Lower lobe of right lung (tissue), 2 donors: ENCODE measurements at regions not wholly inside any gene's neighbourhood (a gene's known extent, or its start where the extent isn't known, plus 50 kb on each side); places are given as distances from the start of the nearest gene placed in this dataset.

Experiments
- ATAC-seq, 2 donors: fragments of 200-7000 bp; cut with Tn5 transposase; one replicate each; pipeline ENCODE4 v1.9.1; 2020 to 2022; ENCODE audit warnings: mild to moderate bottlenecking in 2 of 2, moderate library complexity in 2 of 2
- DNase-seq: peaks from one replicate; pipeline ENCODE4 v3.0.0-alpha.2; 2020
- H3K27ac ChIP-seq: fragments of 200-600 bp; one replicate; pipeline ENCODE4 v1.8.0; 2022
- H3K27me3 ChIP-seq: fragments of 200-600 bp; one replicate; pipeline ENCODE4 v1.8.0; 2022; ENCODE audit warnings: low read depth
- H3K36me3 ChIP-seq: fragments of 200-600 bp; one replicate; pipeline ENCODE4 v1.8.0; 2022; ENCODE audit warnings: mild to moderate bottlenecking
- H3K4me1 ChIP-seq: fragments of 200-600 bp; one replicate; pipeline ENCODE4 v1.8.0; 2022
- H3K4me3 ChIP-seq: fragments of 200-600 bp; one replicate; pipeline ENCODE4 v1.8.0; 2022; ENCODE audit warnings: mild to moderate bottlenecking
- H3K9me3 ChIP-seq: fragments of 200-600 bp; one replicate; pipeline ENCODE4 v1.8.0; 2022
- CTCF ChIP-seq: fragments of 200-600 bp; IDR thresholded peaks from one replicate; pipeline ENCODE4 v1.8.0; 2022; ENCODE audit warnings: antibody characterized with exemption, mild to moderate bottlenecking
- intact Hi-C: fragments of 100-400 bp; cut with DNase I; formaldehyde crosslinking; loops from one replicate; pipeline ENCODE4 v1.11.0; 2022
- donor health status: DM: no; HTN: yes; CAD: no; lungs with severe emphysema.

- no peaks in the 10 kb centered on the region for H3K9me3 ChIP-seq
- H3K4me1 ChIP-seq = no peaks in the 10 kb centered on the region
- intact Hi-C loops = no loop called here
- ATAC-seq (no peak), DNase-seq (no peak)
- H3K4me3 ChIP-seq = no peak overlapping the region
- TF ChIP-seq CTCF = no peak
- H3K27me3 ChIP-seq = no peaks in the 10 kb centered on the region
- no peaks in the 10 kb centered on the region for H3K36me3 ChIP-seq
- H3K27ac ChIP-seq = no peak overlapping the region
Observed at GRCh38 chr10:90450797-90451196, 407.0 kb downstream of the HTR7 start.

- intact Hi-C loops = no loop called here
- Histone ChIP-seq H3K4me1 (no peaks in the 10 kb centered on the region), H3K36me3 (no peaks in the 10 kb centered on the region), H3K4me3 (no peak overlapping the region), H3K27me3 (no peaks in the 10 kb centered on the region), H3K9me3 (no peaks in the 10 kb centered on the region), H3K27ac (no peak overlapping the region)
- no peak for TF ChIP-seq CTCF
- ATAC-seq = no peak
- no peak for DNase-seq
Observed at GRCh38 chr10:90451283-90451682, 406.6 kb downstream of the HTR7 start.

GRCh38 chr10:90458054-90458453 lies 399.8 kb downstream of the HTR7 start:
- intact Hi-C loops = no loop called here
- no peak overlapping the region for H3K4me3 ChIP-seq
- no peak for TF ChIP-seq CTCF

GRCh38 chr10:90458571-90458970 lies 399.3 kb downstream of the HTR7 start:
- intact Hi-C loops = no loop called here
- ATAC-seq (no peak), DNase-seq (no peak)
- Histone ChIP-seq H3K27ac (no peak overlapping the region), H3K4me3 (no peak overlapping the region), H3K9me3 (no peaks in the 10 kb centered on the region), H3K27me3 (no peaks in the 10 kb centered on the region), H3K36me3 (no peaks in the 10 kb centered on the region), H3K4me1 (no peaks in the 10 kb centered on the region)
- TF ChIP-seq CTCF = no peak

More at GRCh38 chr10:90458054-90458453, 399.8 kb downstream of the HTR7 start:
- no peaks in the 10 kb centered on the region for H3K36me3 ChIP-seq
- ATAC-seq (no peak), DNase-seq (no peak)
- H3K9me3 ChIP-seq = no peaks in the 10 kb centered on the region
- no peaks in the 10 kb centered on the region for H3K4me1 ChIP-seq
- H3K27ac ChIP-seq = no peak overlapping the region
- H3K27me3 ChIP-seq = no peaks in the 10 kb centered on the region

- no peak overlapping the region for H3K4me3 ChIP-seq
- no peaks in the 10 kb centered on the region for H3K27me3 ChIP-seq
- no peak for TF ChIP-seq CTCF
- no peak for DNase-seq
- H3K27ac ChIP-seq = no peak overlapping the region
- ATAC-seq = no peak
- H3K4me1 ChIP-seq = no peaks in the 10 kb centered on the region
- no peaks in the 10 kb centered on the region for H3K36me3 ChIP-seq
- intact Hi-C loops = no loop called here
- no peaks in the 10 kb centered on the region for H3K9me3 ChIP-seq
Observed at GRCh38 chr10:90461437-90462155, 396.2 kb downstream of the HTR7 start.
